Subcutaneous abdominal adipose tissue (tissue), 5 donors: ENCODE measurements at regions not wholly inside any gene's neighbourhood (a gene's known extent, or its start where the extent isn't known, plus 50 kb on each side); places are given as distances from the start of the nearest gene placed in this dataset.
"Not testable (repeated sequence)": the region's sequence is repeated elsewhere in the genome, so short reads cannot be mapped to it uniquely, and the experiment has no call there.

Source experiments
- H3K27ac ChIP-seq: one replicate; pipeline ENCODE4 v1.7.0; 2013; ENCODE audit warnings: low read depth, mild to moderate bottlenecking, inconsistent platforms, low read length, moderate library complexity
- H3K27me3 ChIP-seq, 5 donors: one replicate each; pipeline ENCODE4 v1.7.0; 2013; ENCODE audit warnings: low read length in 5 of 5, inconsistent platforms in 1 of 5; ENCODE audit not compliant: control insufficient read depth in 5 of 5, insufficient read depth in 4 of 5
- H3K36me3 ChIP-seq, 5 donors: one replicate each; pipeline ENCODE4 v1.7.0; 2013; ENCODE audit warnings: low read length in 5 of 5; ENCODE audit not compliant: control insufficient read depth in 5 of 5, insufficient read depth in 5 of 5
- H3K4me1 ChIP-seq, 5 donors: one replicate each; pipeline ENCODE4 v1.7.0; 2013; ENCODE audit warnings: low read length in 5 of 5, mild to moderate bottlenecking in 3 of 5, moderate library complexity in 1 of 5; ENCODE audit not compliant: control insufficient read depth in 5 of 5, insufficient read depth in 5 of 5
- H3K4me3 ChIP-seq, 5 donors: one replicate each; pipeline ENCODE4 v1.7.0; 2013; ENCODE audit warnings: low read length in 5 of 5, low read depth in 1 of 5
- H3K9ac ChIP-seq, 5 donors: one replicate each; pipeline ENCODE4 v1.7.0; 2013; ENCODE audit warnings: low read length in 5 of 5, mild to moderate bottlenecking in 4 of 5, moderate library complexity in 3 of 5
- H3K9me3 ChIP-seq, 5 donors: one replicate each; pipeline ENCODE4 v1.7.0; 2013; ENCODE audit warnings: low read length in 5 of 5; ENCODE audit not compliant: control insufficient read depth in 5 of 5
- donor health status: healthy.
- donor health status: healthy.
- donor health status: healthy.
- donor health status: healthy.
- donor health status: healthy.

- H3K27ac ChIP-seq, H3K27me3 ChIP-seq, H3K4me1 ChIP-seq, H3K36me3 ChIP-seq, H3K9ac ChIP-seq: not testable (repeated sequence)
- Histone ChIP-seq H3K9me3 (peaks cover 5 to 26% (median 22%) of the 10 kb centered on the region in 5 donors), H3K4me3 (peak overlapping the region in 1 of 5 donors; percentile 22)
Observed at GRCh38 chr10:93127642-93128215, 54.0 kb downstream of the CYP26A1 start.

- Histone ChIP-seq H3K9me3 (peaks cover 2 to 12% (median 7%) of the 10 kb centered on the region in 5 donors), H3K27ac (no peak overlapping the region), H3K4me3 (no peak overlapping the region), H3K36me3 (no peaks in the 10 kb centered on the region), H3K9ac (no peak overlapping the region), H3K27me3 (no peaks in the 10 kb centered on the region), H3K4me1 (no peaks in the 10 kb centered on the region)
Observed at GRCh38 chr10:93131986-93132385, 58.3 kb downstream of the CYP26A1 start.

- peaks cover 0 to 4% (median 0%) of the 10 kb centered on the region in 5 donors for H3K4me1 ChIP-seq
- no peaks in the 10 kb centered on the region for H3K27me3 ChIP-seq
- no peak overlapping the region for H3K4me3 ChIP-seq
- no peaks in the 10 kb centered on the region for H3K36me3 ChIP-seq
- H3K9me3 ChIP-seq, result peaks cover 0 to 2% (median 0%) of the 10 kb centered on the region in 5 donors
- H3K27ac ChIP-seq, result no peak overlapping the region
- H3K9ac ChIP-seq, result no peak overlapping the region
Observed at GRCh38 chr10:93138113-93138870, 64.6 kb downstream of the CYP26A1 start.

- Histone ChIP-seq H3K9me3 (peaks cover 0 to 2% (median 0%) of the 10 kb centered on the region in 5 donors), H3K27ac (no peak overlapping the region), H3K36me3 (no peaks in the 10 kb centered on the region), H3K27me3 (no peaks in the 10 kb centered on the region), H3K4me1 (peaks cover 0 to 6% (median 0%) of the 10 kb centered on the region in 5 donors), H3K4me3 (no peak overlapping the region), H3K9ac (no peak overlapping the region)
Observed at GRCh38 chr10:93139059-93139655, 65.5 kb downstream of the CYP26A1 start.

- no peak overlapping the region for H3K9ac ChIP-seq
- no peak overlapping the region for H3K27ac ChIP-seq
- no peaks in the 10 kb centered on the region for H3K36me3 ChIP-seq
- H3K4me3 ChIP-seq, result no peak overlapping the region
- no peaks in the 10 kb centered on the region for H3K9me3 ChIP-seq
- H3K4me1 ChIP-seq, result peaks cover 0 to 6% (median 0%) of the 10 kb centered on the region in 5 donors
- peaks cover 0 to 4% (median 2%) of the 10 kb centered on the region in 5 donors for H3K27me3 ChIP-seq
Observed at GRCh38 chr10:93142534-93142933, 68.8 kb downstream of the CYP26A1 start.

- H3K9ac ChIP-seq, result no peak overlapping the region
- H3K27ac ChIP-seq, result no peak overlapping the region
- H3K4me1 ChIP-seq, result peaks cover 0 to 6% (median 0%) of the 10 kb centered on the region in 5 donors
- no peaks in the 10 kb centered on the region for H3K36me3 ChIP-seq
- no peaks in the 10 kb centered on the region for H3K9me3 ChIP-seq
- peaks cover 0 to 4% (median 2%) of the 10 kb centered on the region in 5 donors for H3K27me3 ChIP-seq
- H3K4me3 ChIP-seq, result no peak overlapping the region
Observed at GRCh38 chr10:93143281-93143680, 69.6 kb downstream of the CYP26A1 start.

GRCh38 chr10:93146336-93146735 lies 72.6 kb downstream of the CYP26A1 start:
- Histone ChIP-seq H3K36me3 (no peaks in the 10 kb centered on the region), H3K4me1 (peaks cover 0 to 6% (median 0%) of the 10 kb centered on the region in 5 donors), H3K4me3 (no peak overlapping the region), H3K9me3 (peaks cover 0 to 3% (median 0%) of the 10 kb centered on the region in 5 donors), H3K9ac (no peak overlapping the region), H3K27me3 (peaks cover 0 to 4% (median 2%) of the 10 kb centered on the region in 5 donors), H3K27ac (no peak overlapping the region)

GRCh38 chr10:93147281-93147680 lies 73.6 kb downstream of the CYP26A1 start:
- Histone ChIP-seq H3K27ac (no peak overlapping the region), H3K36me3 (no peaks in the 10 kb centered on the region), H3K27me3 (peaks cover 0 to 4% (median 2%) of the 10 kb centered on the region in 5 donors), H3K9ac (no peak overlapping the region), H3K9me3 (peaks cover 0 to 3% (median 0%) of the 10 kb centered on the region in 5 donors), H3K4me3 (no peak overlapping the region), H3K4me1 (peaks cover 0 to 6% (median 0%) of the 10 kb centered on the region in 5 donors)

GRCh38 chr10:93148476-93148875 lies 74.8 kb downstream of the CYP26A1 start:
- Histone ChIP-seq H3K27me3 (peaks cover 0 to 4% (median 2%) of the 10 kb centered on the region in 5 donors), H3K4me1 (no peaks in the 10 kb centered on the region), H3K27ac (no peak overlapping the region), H3K9me3 (peaks cover 0 to 3% (median 0%) of the 10 kb centered on the region in 5 donors), H3K9ac (no peak overlapping the region), H3K36me3 (no peaks in the 10 kb centered on the region), H3K4me3 (no peak overlapping the region)

GRCh38 chr10:93149761-93150160 lies 76.1 kb downstream of the CYP26A1 start:
- peaks cover 0 to 4% (median 2%) of the 10 kb centered on the region in 5 donors for H3K27me3 ChIP-seq
- peaks cover 0 to 4% (median 0%) of the 10 kb centered on the region in 5 donors for H3K9me3 ChIP-seq
- no peak overlapping the region for H3K9ac ChIP-seq
- no peaks in the 10 kb centered on the region for H3K4me1 ChIP-seq
- H3K4me3 ChIP-seq, result no peak overlapping the region
- no peaks in the 10 kb centered on the region for H3K36me3 ChIP-seq
- no peak overlapping the region for H3K27ac ChIP-seq
